KG1 (cell line): ENCODE measurements at regions not wholly inside any gene's neighbourhood (a gene's known extent, or its start where the extent isn't known, plus 50 kb on each side); places are given as distances from the start of the nearest gene placed in this dataset.
"Not testable (repeated sequence)": the region's sequence is repeated elsewhere in the genome, so short reads cannot be mapped to it uniquely, and the experiment has no call there.

Experiments
- DNase-seq: peaks from one replicate; lab custom pipeline; 2025; lab: John Stamatoyannopoulos, UW

DNA sequence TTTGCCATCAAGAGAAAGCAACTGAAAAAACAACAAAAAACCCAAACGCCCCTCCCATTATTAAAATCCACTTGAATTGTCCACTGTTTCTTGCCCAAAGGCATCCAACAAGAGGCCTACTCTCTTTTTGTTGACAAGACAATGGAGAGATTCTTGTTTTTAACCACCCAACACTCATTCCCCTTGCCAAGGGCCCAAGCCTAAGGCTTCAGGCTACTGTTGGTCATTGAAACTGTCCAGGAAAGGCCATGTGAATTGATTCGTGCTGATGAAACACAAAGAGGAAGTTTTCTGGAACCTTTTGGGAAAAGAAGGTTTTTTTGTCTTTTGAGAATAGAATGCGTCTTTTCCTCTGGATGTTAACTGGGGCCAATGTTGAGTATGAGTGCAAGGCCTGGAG, 157.4 kb upstream of the PFN2 start:
- DNase-seq: no peak

DNA sequence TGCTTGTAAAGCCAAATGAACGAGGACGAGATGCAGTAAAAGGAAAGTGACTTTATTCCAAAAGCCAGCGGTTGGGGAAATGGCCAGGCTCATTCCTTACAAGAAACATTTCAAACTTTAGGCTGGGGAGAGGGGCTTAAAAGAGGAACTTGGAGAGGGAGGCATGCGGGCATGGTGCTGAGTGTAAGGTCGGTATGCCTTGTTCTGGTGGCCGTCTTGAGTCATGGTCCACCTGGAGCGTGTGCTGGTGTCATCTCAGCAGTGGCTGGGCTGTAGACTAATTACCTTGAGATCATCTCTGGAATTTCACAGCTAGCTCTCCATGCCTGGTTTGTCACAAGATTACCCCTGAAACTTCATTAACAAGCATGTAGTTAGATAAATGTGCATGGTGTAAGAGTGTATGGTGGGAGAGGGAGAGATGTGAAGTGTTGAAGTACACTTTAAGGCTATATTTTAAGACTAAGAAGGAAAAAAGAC, 156.4 kb upstream of the PFN2 start:
- no peak for DNase-seq

DNA sequence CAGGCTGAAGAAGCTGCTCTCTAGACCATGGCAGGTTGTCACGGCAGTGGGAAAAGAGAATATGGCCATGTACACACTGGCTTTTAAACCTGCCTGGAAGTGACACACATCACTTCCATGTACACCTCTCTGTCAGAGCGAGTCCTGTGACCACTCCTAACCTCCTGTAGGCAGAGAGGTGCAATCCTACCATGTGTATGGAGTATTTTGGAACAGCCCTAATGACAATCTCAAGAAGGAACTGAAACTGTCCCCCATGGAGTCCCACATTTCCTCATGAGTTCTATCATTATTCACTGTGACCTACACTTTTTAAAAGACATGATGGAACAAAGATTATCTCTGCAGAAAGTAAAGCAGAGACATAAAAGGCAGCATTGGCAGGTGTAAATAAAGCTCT, 153.4 kb upstream of the PFN2 start:
- no peak for DNase-seq

DNA sequence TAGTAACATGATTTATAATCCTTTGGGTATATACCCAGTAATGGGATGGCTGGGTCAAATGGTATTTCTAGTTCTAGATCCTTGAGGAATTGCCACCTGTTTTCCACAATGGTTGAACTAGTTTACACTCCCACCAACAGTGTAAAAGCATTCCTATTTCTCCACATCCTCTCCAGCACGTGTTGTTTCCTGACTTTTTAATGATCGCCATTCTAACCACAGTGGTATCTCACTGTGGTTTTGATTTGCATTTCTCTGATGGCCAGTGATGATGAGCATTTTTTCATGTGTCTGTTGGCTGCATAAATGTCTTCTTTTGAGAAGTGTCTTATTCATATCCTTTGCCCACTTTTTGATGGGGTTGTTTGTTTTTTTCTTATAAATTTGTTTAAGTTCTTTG, 152.6 kb upstream of the PFN2 start:
- not testable (repeated sequence) for DNase-seq

DNA sequence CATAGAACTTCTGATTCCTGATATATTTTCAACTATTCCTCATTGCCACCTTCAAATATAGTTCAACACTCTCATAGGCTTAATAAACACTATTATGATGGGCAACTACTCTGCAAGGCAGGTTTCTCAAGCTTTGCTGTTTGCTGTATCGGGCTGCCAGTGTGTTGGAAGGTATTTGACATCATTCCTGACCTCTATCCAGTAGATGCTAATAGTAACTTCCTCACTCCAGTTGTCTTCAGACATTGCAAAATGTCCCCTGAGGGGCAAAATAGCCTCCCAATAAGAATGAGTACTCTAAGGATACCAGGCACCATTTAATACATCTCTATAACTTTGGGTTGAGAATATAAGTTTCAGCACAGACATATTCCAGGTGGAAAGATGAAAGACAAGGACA, 147.5 kb upstream of the PFN2 start:
- DNase-seq: no peak

DNA sequence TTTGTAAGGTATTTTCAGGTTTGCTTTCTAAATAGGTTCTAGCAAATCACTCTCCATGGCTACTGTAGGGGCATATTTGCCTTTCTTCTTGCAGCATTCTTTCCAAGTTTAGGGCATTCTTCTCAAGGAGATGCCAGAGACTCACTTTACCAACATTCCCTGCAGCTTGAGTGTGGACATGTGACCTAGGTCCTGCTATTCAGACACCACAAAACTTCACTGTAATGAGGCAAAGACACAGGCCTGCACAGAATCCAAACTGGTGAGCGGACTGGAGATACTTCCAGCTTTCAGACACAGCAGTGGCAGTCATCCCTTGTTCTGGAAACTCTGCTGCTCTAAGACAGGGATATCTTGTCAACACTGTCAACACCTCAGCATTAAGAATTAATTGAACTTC, 146.4 kb upstream of the PFN2 start:
- no peak for DNase-seq

DNA sequence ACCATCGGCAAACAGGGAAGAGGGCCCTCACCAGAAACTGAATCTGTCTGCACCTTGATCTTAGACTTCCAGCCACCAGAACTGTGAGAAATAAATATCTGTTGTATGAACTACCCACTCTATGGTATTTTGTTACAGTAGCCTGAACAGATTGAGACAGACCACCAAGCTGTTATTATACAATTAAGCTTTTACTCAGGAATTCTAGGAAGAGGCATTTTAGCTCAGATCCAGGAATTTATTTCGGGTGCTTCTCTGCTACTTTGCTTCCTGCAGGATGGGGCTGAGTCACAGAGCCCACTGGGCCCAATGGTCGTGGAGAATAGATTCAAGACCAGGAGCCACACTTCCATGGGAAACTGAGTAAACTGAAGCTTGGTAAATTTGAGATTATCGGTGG, 145.5 kb upstream of the PFN2 start:
- DNase-seq: no peak

DNA sequence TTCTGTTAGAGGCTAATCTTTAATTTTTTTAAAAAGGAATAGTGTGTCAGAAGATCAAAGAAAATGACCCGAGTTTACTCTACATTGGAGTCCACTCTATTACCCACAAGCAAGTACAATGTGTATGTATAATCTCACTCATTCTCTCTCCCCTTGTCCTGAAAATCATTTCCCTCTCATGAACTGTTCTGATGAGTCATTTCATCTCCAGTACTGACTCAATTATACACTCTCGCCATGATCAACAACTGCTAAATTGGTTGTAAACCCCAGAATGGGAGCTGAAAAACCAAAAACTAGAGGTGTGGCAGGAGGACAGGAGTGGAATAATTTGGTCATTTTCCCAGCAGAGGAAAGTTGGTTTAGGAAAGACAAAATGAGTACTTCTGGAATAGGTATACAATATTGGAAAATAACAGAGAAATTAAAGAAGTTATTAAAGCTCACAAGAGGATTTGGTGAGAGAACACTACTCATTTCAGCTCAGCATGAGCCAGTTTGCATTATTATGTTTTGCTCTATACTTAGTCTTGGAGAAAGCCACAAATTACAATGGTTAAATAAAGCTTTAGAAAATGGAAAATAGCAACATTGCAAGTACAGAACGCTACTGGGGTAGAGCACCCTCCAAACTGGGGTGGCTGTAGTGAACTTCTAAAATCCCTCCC, 144.3 kb upstream of the PFN2 start:
- DNase-seq: no peak

DNA sequence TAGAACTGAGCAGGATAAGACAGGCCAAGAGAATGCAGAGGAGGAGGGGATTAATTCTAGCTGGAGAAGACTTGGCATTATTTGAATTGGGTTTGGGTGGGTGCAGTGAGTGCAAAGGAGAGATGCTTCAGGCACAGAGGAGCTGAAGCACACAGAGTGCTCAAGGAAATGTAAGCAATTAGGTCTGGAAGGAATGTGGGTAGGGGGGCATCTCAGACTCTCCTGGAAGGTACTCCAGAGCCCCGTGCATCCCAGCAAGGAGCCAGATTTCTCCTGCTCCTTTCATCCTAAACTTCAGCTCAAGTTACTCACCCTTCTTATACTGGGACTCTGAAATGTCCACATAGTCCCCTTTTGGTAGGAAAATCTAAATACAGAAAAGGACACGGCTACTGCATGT, 143.6 kb upstream of the PFN2 start:
- no peak for DNase-seq

DNA sequence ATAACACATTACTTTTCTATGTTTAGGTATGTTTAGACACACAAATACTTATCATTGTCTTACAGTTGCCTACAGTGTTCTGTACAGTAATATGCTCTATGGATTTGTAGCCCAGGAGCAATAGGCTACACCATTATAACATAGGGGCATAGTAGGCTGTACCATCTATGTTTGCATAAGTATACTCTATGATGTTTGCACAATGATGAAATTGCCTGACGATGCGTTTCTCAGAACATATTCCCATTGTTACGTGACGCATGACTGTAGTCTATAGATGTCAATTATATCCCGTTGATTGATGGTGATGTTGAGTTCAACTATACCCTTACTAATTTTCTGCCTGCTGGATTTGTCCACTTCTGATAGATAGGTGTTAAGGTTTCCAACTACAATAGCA, 139.4 kb upstream of the PFN2 start:
- no peak for DNase-seq

DNA sequence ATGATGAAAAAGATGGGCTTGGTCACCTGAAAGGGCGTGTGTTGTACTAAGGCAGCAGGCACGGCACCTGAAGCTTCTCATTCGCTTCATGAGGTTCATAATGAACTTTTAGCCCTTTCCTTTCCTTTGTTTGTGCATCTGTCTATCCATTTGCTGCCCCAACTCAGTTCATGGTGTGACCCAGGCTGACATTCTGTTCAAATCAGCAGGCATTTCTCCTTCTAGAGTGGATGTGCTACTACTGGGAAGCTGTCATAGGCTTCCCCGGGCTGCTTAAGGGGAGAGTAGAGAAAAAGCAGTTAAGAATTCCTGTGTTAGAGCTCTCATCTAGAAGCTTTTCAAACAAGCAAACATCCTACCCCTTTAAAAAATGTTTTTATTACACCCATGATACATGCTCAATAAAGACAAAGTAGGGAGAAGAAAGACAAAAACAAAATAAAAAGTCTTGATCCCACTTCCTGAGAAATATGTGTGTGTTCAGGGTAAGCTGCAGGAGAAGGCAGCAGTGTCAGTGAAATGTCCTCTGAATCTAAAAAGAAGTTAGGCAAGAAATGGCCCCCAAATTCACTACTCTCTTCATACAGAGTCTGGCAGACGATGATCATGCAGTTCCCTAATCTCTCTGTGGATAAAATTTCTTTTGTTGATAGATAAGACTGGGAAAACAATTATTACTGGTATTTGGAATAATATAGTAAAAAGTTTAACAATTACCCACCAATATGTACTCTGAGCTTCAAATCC, 136.9 kb upstream of the PFN2 start:
- DNase-seq: no peak

DNA sequence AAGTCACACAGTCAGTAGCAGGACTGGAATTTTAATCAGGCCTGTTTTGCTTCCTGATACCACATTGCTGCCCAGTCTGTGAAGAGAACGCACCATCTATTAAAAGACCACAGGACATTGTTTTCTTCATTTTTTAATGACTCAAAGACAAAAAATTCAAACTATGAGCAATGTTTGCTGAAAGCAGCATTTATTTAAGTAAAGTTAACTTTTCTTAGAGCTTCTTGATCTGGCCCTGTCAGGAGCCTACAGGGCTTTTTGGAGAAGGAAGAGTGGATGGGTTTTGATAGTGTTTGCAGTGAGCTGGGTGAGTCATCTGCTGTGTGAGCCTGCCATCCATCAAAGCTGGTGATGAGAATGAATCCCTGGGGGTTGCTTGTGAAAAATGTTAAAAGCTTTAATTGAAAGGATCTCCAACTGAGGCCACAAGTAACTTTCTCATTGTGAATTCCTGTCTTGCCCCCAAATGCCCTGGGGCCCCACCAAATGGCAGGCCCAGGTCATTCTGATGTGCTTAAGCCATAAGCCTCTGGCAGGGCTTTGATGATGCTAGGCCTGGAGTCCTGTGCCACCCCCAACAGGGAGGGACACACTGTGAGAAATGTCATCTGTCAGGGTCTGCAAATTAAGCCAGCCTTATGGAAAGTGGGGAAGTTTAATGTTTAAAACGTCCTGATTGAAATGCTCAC, 136.2 kb upstream of the PFN2 start:
- no peak for DNase-seq

DNA sequence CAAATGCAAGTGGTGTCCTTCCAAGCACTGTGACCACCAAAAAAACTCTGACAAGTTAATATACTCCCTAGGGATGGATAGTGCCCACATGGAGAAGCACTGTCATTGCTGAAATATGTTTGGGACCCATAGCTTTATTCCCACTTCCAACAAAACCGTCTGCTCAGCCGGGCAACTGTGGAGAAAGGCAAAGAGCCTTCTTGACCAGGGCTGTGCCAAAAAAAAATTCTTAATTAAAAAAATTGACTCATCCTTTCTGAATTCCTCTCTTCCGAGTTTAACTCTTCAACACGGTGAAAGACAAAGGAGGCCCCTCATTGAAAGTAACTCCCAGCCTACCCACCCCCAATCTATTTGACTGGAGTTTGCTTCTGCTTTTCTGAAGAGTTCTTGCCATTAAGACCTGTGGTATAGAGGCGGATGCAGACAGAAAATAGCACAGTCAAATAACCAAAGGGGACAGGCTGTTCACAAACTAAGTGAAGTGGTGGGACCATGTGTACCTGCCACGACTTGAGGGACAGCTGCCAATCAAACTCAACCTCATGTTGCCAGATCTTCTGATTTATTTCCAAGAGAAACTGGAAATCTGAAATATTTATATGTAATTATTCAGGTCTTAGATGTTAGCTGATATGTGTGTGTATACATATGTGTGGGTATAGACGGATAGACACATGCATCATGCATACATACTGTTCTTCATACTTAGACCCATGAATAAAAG, 135.4 kb upstream of the PFN2 start:
- no peak for DNase-seq

DNA sequence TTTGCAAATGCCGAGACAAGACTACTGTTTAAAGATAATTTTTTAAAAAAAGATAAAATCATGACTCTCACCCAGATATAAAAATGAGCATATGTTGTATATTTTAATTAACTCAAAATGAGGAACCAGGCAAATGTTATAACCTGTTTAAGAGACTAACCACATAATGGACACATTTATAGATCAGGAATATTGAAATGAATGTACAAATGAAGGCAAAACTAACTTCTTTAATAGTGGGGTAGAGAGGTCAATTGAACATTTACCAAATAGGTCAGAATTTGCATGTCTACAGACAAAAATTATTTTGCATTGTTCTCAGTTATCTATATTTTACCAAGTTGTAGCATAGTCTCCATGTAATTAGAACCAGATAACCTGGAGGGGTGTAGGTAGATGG, 134.3 kb upstream of the PFN2 start:
- DNase-seq: no peak

DNA sequence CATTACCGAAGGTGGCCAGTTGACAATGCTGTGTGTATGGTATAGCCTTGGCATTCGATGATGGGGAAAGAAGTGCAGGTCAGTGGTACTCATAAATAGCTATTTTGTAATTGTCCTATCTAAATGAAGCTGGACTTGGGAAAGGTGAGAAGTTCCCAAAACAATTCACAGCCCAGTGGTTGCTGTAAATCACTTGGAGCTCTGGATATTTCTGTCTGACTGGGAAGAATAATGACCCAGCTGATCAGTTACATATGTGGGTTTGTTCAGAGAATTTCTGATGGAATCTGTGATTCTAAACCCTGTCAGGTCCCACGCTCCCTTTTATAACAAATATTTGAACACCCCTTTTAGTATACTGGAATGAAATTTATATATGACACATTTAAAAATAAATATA, 133.9 kb upstream of the PFN2 start:
- DNase-seq: no peak

DNA sequence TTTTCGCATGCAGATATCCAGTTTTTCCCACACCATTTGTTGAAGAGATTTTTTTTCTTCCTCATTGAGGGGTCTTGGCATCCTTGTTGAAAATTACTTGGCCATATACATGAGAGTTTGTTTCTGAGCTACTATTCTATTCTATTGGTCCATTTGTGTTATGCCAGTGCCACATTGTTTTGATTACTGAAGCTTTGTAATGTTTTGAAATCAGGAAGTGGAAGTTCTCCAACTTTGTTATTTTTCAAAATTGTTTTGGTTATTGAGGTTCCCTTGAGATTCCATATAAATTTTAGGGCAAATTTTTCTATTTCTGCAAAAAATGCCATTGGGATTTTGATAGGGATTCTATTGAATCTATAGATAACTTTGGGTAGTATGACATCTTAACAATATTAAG, 130.3 kb upstream of the PFN2 start:
- DNase-seq: no peak

DNA sequence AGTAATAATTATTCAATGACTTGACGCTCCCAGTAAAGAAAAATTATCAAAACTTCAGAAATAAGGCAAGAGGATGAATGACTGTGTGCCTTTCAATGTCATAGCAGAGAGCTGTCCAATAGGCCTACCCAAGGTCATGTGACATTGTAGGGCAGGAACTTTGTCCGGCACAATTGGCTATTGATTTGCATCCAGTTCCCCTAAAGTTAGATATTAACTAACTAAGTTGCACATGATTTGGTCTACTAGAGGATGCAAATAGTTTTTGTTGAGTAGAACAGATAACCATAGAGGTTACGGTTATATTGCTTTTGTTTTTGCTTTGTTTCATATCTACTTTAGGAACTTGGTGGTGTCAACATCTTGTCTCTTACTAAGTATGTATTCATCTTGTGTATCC, 127.9 kb upstream of the PFN2 start:
- DNase-seq: no peak

DNA sequence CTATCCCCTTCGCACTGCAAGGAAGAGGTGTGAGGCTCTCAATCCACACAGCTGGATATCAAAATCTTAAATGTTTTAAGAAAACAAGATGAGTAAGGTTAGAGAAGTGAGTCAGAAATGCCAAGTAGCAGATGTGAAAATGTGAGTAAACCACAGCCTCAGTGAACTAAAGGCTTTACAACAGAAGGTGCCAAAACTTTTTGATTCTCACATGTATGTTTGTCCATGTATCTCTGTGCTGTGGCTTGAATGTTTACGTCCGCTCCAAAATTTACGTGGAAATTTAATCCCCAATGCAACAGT, 126.8 kb upstream of the PFN2 start:
- DNase-seq: no peak

DNA sequence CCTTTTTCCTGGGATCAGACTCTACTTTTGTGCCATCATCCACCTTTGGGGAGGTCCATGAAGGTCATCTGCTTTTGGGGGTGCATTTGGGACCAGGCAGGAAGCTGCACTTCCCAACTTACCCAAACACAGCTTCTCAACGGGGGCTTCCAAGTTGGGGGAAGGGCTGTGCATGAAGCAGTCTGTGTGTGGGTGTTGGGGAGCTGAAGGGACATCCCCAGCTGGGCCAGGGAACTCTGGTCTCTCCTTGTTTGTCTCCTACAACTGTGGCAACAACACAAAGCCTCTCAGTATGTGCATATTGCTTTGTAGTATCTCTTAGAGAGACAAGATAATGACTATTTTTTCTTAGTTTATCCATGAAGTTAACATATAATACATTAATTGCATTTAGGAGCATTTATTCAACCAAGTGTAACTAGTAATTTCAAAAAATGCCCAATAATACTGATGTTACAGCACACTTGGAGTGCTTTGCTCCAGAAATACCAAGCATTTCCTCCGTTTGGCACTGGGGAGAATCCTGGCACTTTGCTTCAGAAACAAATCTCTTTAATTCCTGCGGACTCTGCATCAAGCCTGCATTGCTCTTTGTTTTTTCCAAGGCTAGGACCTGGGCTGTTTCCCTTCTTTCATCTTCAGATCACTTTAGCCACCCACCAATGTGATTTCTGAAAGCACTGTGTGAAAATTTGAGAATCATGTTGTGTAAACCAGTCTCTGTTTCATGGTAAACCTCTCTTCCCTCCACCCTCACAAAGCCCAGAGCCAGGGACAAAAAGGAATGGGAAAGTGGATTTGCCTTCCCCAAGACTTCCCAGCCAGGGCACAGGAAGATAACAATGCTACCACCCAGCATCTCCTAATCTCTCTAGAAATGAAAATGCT, 126.2 kb upstream of the PFN2 start:
- DNase-seq: no peak

DNA sequence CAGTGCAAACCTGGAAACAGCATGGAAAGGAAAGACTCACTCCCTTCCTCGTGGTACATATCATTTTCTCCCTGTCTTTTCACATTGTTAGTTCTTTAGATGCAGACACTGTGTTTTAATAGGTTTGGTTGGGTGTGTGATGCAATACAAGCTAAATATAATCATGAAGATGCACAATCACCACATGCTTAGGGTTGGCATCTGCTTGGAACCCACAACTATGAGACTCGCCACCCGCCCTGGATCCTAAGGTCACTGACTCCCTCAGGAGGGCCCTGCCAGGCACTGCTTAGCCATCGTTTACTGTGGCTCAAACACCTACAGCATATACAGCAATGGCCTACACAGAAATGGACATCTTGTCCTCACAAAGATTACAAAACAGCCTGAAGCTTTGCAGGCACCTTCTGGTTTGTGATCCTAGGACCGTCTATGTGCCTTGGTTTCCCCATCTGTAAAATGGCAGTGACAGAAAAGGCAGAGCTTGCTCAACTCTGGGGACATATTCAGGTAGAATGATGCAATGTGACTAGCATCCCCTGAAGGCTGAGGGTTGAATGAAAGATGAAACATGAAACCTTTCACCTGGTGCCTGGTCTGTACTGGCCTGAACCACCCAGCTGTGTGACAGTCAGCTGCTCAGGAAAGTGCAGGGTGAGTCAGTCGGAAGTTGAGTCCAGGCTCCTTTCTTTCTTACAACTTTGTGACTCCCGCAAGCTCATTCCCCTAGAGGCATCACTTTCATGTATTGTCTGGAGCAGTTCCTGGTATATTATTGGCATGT, 123.6 kb upstream of the PFN2 start:
- no peak for DNase-seq

DNA sequence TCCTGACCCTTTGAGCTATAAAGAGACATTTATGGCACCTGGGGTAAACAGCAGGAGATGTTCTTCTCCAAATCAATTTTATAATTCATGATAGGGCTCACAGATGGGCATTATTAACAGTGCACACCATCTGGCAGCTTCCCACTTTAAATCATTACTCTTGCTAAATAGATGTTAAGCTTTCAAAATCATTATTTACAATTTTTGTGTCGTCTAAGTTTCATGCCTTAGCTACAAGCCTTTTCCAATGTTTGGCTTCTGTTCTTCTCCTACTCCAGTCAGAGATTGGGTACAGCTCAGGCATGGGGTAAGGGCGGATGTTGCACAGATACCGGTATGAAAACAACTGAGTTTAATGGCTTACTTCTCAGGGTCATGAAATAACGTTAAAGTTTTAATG, 120.9 kb upstream of the PFN2 start:
- DNase-seq: no peak
